ENCODE measurements at regions not wholly inside any gene's neighbourhood (a gene's known extent, or its start where the extent isn't known, plus 50 kb on each side); places are given as distances from the start of the nearest gene placed in this dataset.

GRCh38 chr11:116285026-116285425 lies 487.8 kb downstream of the BUD13 start:
- no peak for TF ChIP-seq CTCF (IDR thresholded peaks at IDR 0.05)
- TF ChIP-seq TCF7L2 (IDR thresholded peaks at IDR 0.05; ENCODE audit: low read depth, low read length) = no peak
- TF ChIP-seq POLR2AphosphoS5 (IDR thresholded peaks at IDR 0.05; ENCODE audit: low read depth, low read length) = no peak
